H9 (cell line): ENCODE measurements at regions not wholly inside any gene's neighbourhood (a gene's known extent, or its start where the extent isn't known, plus 50 kb on each side); places are given as distances from the start of the nearest gene placed in this dataset.

Source experiments
- DNase-seq: peaks from one replicate; pipeline ENCODE4 v3.0.0-alpha.2; 2017
- H2AFZ ChIP-seq: one replicate; pipeline ENCODE4 v1.6.1; 2013; ENCODE audit warnings: mild to moderate bottlenecking, low read length, control low read depth, moderate library complexity
- H2AK5ac ChIP-seq: 2 replicates; pipeline ENCODE4 v1.6.1; 2013; ENCODE audit warnings: low read length, control low read depth, mixed read lengths; ENCODE audit not compliant: insufficient read length
- H2BK120ac ChIP-seq: one replicate; pipeline ENCODE4 v1.6.1; 2013; ENCODE audit warnings: low read depth, mild to moderate bottlenecking, low read length, control low read depth, inconsistent platforms; ENCODE audit not compliant: poor library complexity, severe bottlenecking
- H2BK12ac ChIP-seq: 2 replicates; pipeline ENCODE4 v1.6.1; 2013; ENCODE audit warnings: low read length, control low read depth, mixed read lengths, low read depth; ENCODE audit not compliant: insufficient read length
- H2BK15ac ChIP-seq: 2 replicates; pipeline ENCODE4 v1.6.1; 2013; ENCODE audit warnings: low read depth, low read length, control low read depth
- H2BK20ac ChIP-seq: one replicate; pipeline ENCODE4 v1.6.1; 2013; ENCODE audit warnings: low read depth, mild to moderate bottlenecking, low read length, control low read depth, inconsistent platforms; ENCODE audit not compliant: poor library complexity, severe bottlenecking
- H2BK5ac ChIP-seq: 2 replicates; pipeline ENCODE4 v1.6.1; 2013; ENCODE audit warnings: low read length, control low read depth, mixed read lengths; ENCODE audit not compliant: insufficient read length
- H3K14ac ChIP-seq: 2 replicates; pipeline ENCODE4 v1.6.1; 2013; ENCODE audit warnings: low read length, control low read depth; ENCODE audit not compliant: insufficient read depth
- H3K18ac ChIP-seq: 2 replicates; pipeline ENCODE4 v1.6.1; 2013; ENCODE audit warnings: low read depth, mild to moderate bottlenecking, mixed read lengths, low read length, control low read depth; ENCODE audit not compliant: insufficient read length
- H3K23ac ChIP-seq: 2 replicates; pipeline ENCODE4 v1.6.1; 2013; ENCODE audit warnings: low read length, control low read depth, mixed read lengths, low read depth; ENCODE audit not compliant: insufficient read length
- H3K23me2 ChIP-seq: 2 replicates; pipeline ENCODE4 v1.6.1; 2013; ENCODE audit warnings: low read depth, mild to moderate bottlenecking, mixed read lengths, low read length, control low read depth; ENCODE audit not compliant: insufficient read length, poor library complexity, severe bottlenecking
- H3K27ac ChIP-seq: 2 replicates; pipeline ENCODE4 v1.5.1; 2013; ENCODE audit warnings: low read length, control low read depth, mixed read lengths, low read depth; ENCODE audit not compliant: insufficient read length
- H3K27me3 ChIP-seq: 2 replicates; pipeline ENCODE4 v1.6.1; 2013; ENCODE audit warnings: low read length, control low read depth, inconsistent platforms; ENCODE audit not compliant: insufficient read depth
- H3K4ac ChIP-seq: 2 replicates; pipeline ENCODE4 v1.6.1; 2013; ENCODE audit warnings: low read depth, mild to moderate bottlenecking, control low read depth, inconsistent platforms, low read length, moderate library complexity
- H3K4me1 ChIP-seq: 2 replicates; pipeline ENCODE4 v1.6.1; 2013; ENCODE audit warnings: low read length, control low read depth, inconsistent platforms; ENCODE audit not compliant: insufficient read depth
- H3K4me2 ChIP-seq: 2 replicates; pipeline ENCODE4 v1.6.1; 2013; ENCODE audit warnings: low read length, control low read depth, mixed read lengths; ENCODE audit not compliant: insufficient read length, insufficient read depth
- H3K56ac ChIP-seq: 2 replicates; pipeline ENCODE4 v1.6.1; 2013; ENCODE audit warnings: low read depth, mild to moderate bottlenecking, mixed read lengths, low read length, control low read depth; ENCODE audit not compliant: insufficient read length
- H3K79me1 ChIP-seq: 2 replicates; pipeline ENCODE4 v1.6.1; 2013; ENCODE audit warnings: low read depth, mild to moderate bottlenecking, moderate library complexity, low read length, control low read depth, inconsistent platforms; ENCODE audit not compliant: insufficient read depth, poor library complexity, severe bottlenecking
- H3K79me2 ChIP-seq: 2 replicates; pipeline ENCODE4 v1.6.1; 2013; ENCODE audit warnings: low read length, control low read depth, inconsistent platforms; ENCODE audit not compliant: insufficient read depth
- H3K9ac ChIP-seq: 2 replicates; pipeline ENCODE4 v1.6.1; 2013; ENCODE audit warnings: low read length, control low read depth, mixed read lengths; ENCODE audit not compliant: insufficient read length; ENCODE audit errors: extremely low read depth
- H3K9me3 ChIP-seq: one replicate; pipeline ENCODE4 v1.6.1; 2013; ENCODE audit warnings: low read depth, low read length, inconsistent platforms; ENCODE audit not compliant: control insufficient read depth
- H3T11ph ChIP-seq: one replicate; pipeline ENCODE4 v1.6.1; 2013; ENCODE audit warnings: mild to moderate bottlenecking, low read length, control low read depth, inconsistent platforms
- H4K20me1 ChIP-seq: one replicate; pipeline ENCODE4 v1.6.1; 2013; ENCODE audit not compliant: control insufficient read depth, insufficient read length, insufficient read depth
- H4K5ac ChIP-seq: 2 replicates; pipeline ENCODE4 v1.6.1; 2013; ENCODE audit warnings: low read depth, mild to moderate bottlenecking, mixed read lengths, low read length, control low read depth; ENCODE audit not compliant: insufficient read length
- H4K8ac ChIP-seq: replicated peaks from 2 replicates; pipeline ENCODE4 v1.6.1; 2013; ENCODE audit warnings: low read length, control low read depth, mixed read lengths, low read depth; ENCODE audit not compliant: insufficient read length
- H4K91ac ChIP-seq: 2 replicates; pipeline ENCODE4 v1.6.1; 2013; ENCODE audit warnings: low read depth, mild to moderate bottlenecking, moderate library complexity, mixed read lengths, low read length, control low read depth; ENCODE audit not compliant: insufficient read length
- H3K27ac Mint-ChIP-seq, 3 experiments: 2 replicates in 2 of 3; 3 replicates in 1 of 3; pipeline ENCODE4 v1.8.0; 2020 to 2021; ENCODE audit warnings: mixed read lengths in 3 of 3, mild to moderate bottlenecking in 1 of 3, moderate library complexity in 1 of 3
- H3K27me3 Mint-ChIP-seq: 2 replicates; pipeline ENCODE4 v1.8.0; 2021; ENCODE audit warnings: low read depth, mild to moderate bottlenecking, moderate library complexity, mixed read lengths
- H3K36me3 Mint-ChIP-seq, 3 experiments: 2 replicates in 2 of 3; 3 replicates in 1 of 3; pipeline ENCODE4 v1.8.0; 2020 to 2021; ENCODE audit warnings: low read depth in 3 of 3, mixed read lengths in 3 of 3; ENCODE audit not compliant: insufficient read depth in 1 of 3
- H3K4me1 Mint-ChIP-seq, 2 experiments: 2 replicates each; pipeline ENCODE4 v1.8.0; 2020; ENCODE audit warnings: mixed read lengths in 2 of 2
- H3K4me3 Mint-ChIP-seq, 2 experiments: 2 replicates in 1 of 2; 3 replicates in 1 of 2; pipeline ENCODE4 v1.8.0; 2020 to 2021; ENCODE audit warnings: mild to moderate bottlenecking in 2 of 2, mixed read lengths in 2 of 2, moderate library complexity in 1 of 2
- H3K9me3 Mint-ChIP-seq, 2 experiments: 2 replicates in 1 of 2; 3 replicates in 1 of 2; pipeline ENCODE4 v1.8.0; 2020; ENCODE audit warnings: mild to moderate bottlenecking in 2 of 2, mixed read lengths in 2 of 2, moderate library complexity in 1 of 2
- CTCF ChIP-seq: fragments of 200-600 bp; sonication (generic); conservative IDR thresholded peaks from 3 replicates; pipeline ENCODE4 v1.8.0; 2021; ENCODE audit warnings: antibody characterized with exemption, mild to moderate bottlenecking
- WGBS: extraction: QIAGEN DNeasy Blood & Tissue Kit; methylation state at CpG from one replicate; pipeline ENCODE4 v1.1.7; 2013; ENCODE audit warnings: missing lambda C conversion rate, low lambda C conversion rate, mixed read lengths; ENCODE audit not compliant: insufficient read length; ENCODE audit errors: extremely low coverage; 5-methylcytosine and 5-hydroxymethylcytosine counted together

- H2BK15ac ChIP-seq: no peak overlapping the region
- Mint-ChIP-seq H3K4me3 (no peak overlapping the region), H3K4me1 (0 out of 4 replicates have a peak, but pooled peaks cover 0 to 3% of the 10 kb centered on the region in 2 experiments), H3K9me3 (peaks cover 0 to 3% of the 10 kb centered on the region in 2 experiments; a peak in 3 of 5 replicates), H3K27ac (no peak overlapping the region), H3K27me3 (no peaks in the 10 kb centered on the region; the same call in none of the 2 replicates), H3K36me3 (no peaks in the 10 kb centered on the region)
- no peak overlapping the region for H3K27ac ChIP-seq
- no peak overlapping the region for H3K14ac ChIP-seq
- no peak overlapping the region for H4K91ac ChIP-seq
- H2AFZ ChIP-seq: no peak overlapping the region
- no peak overlapping the region for H2AK5ac ChIP-seq
- no peak for DNase-seq
- H2BK5ac ChIP-seq: no peak overlapping the region
- no peak overlapping the region for H3K9ac ChIP-seq
- no peak overlapping the region for H4K8ac ChIP-seq
- H3K23me2 ChIP-seq: no peaks in the 10 kb centered on the region
- H3K79me1 ChIP-seq: no peaks in the 10 kb centered on the region
- no peaks in the 10 kb centered on the region for H4K20me1 ChIP-seq
- H2BK120ac ChIP-seq: no peak overlapping the region
- H3K4ac ChIP-seq: no peak overlapping the region
- H3K4me1 ChIP-seq: no peaks in the 10 kb centered on the region
- H3K56ac ChIP-seq: no peak overlapping the region
- no peak overlapping the region for H4K5ac ChIP-seq
- H2BK20ac ChIP-seq: no peak overlapping the region
- H3K18ac ChIP-seq: no peak overlapping the region
- H3K23ac ChIP-seq: no peak overlapping the region
- WGBS: no CpG with 5 or more reads among the region's 6 CpGs
- H3K4me2 ChIP-seq: no peak overlapping the region
- no peak for TF ChIP-seq CTCF
- no peak overlapping the region for H2BK12ac ChIP-seq
- no peaks in the 10 kb centered on the region for H3K9me3 ChIP-seq
- H3K27me3 ChIP-seq: no peaks in the 10 kb centered on the region
- no peaks in the 10 kb centered on the region for H3K79me2 ChIP-seq
- H3T11ph ChIP-seq: no peak overlapping the region
These were observed 592.7 kb upstream of the PSMD7 start for GRCh38 chr16:73703891-73704290.
